HG02571 (cell line): ENCODE measurements at regions not wholly inside any gene's neighbourhood (a gene's known extent, or its start where the extent isn't known, plus 50 kb on each side); places are given as distances from the start of the nearest gene placed in this dataset.

Experiments used
- ATAC-seq: cut with Tn5 transposase; IDR thresholded peaks from one replicate; pipeline ENCODE4 v1.9.1; 2021; ENCODE audit warnings: mild to moderate bottlenecking, moderate library complexity; ENCODE audit not compliant: unreplicated experiment

- no peak for ATAC-seq
Measured at GRCh38 chr4:123308667-123309066, 87.9 kb upstream of the SPRY1 start.

GRCh38 chr4:123312116-123312515, 84.5 kb upstream of the SPRY1 start:
- no peak for ATAC-seq

- no peak for ATAC-seq
Measured at GRCh38 chr4:123312951-123313592, 83.5 kb upstream of the SPRY1 start.

GRCh38 chr4:123315617-123316016, 81.0 kb upstream of the SPRY1 start:
- ATAC-seq: no peak

- no peak for ATAC-seq
Measured at GRCh38 chr4:123317211-123317610, 79.4 kb upstream of the SPRY1 start.

GRCh38 chr4:123319639-123320038, 77.0 kb upstream of the SPRY1 start:
- ATAC-seq: no peak

GRCh38 chr4:123323998-123324397, 72.6 kb upstream of the SPRY1 start:
- ATAC-seq: no peak

- ATAC-seq: peak; percentile 97
Measured at GRCh38 chr4:123325241-123325681, 71.3 kb upstream of the SPRY1 start.

- ATAC-seq: no peak
Measured at GRCh38 chr4:123327346-123327745, 69.2 kb upstream of the SPRY1 start.

- no peak for ATAC-seq
Measured at GRCh38 chr4:123327846-123328429, 68.7 kb upstream of the SPRY1 start.

GRCh38 chr4:123338715-123339114, 57.9 kb upstream of the SPRY1 start:
- no peak for ATAC-seq

GRCh38 chr4:123339507-123340380, 56.9 kb upstream of the SPRY1 start:
- no peak for ATAC-seq

- ATAC-seq: no peak
Measured at GRCh38 chr4:123340381-123340701, 56.3 kb upstream of the SPRY1 start.

GRCh38 chr4:123342498-123342897, 54.1 kb upstream of the SPRY1 start:
- ATAC-seq: no peak

- no peak for ATAC-seq
Measured at GRCh38 chr4:123343400-123344041, 53.1 kb upstream of the SPRY1 start.

- no peak for ATAC-seq
Measured at GRCh38 chr4:123345137-123345934, 51.3 kb upstream of the SPRY1 start.

GRCh38 chr4:123345935-123346300, 50.7 kb upstream of the SPRY1 start:
- no peak for ATAC-seq

- ATAC-seq: no peak
Measured at GRCh38 chr4:123346330-123346940, 50.2 kb upstream of the SPRY1 start.
